Esophagus squamous epithelium (tissue), 5 donors: ENCODE measurements at regions not wholly inside any gene's neighbourhood (a gene's known extent, or its start where the extent isn't known, plus 50 kb on each side); places are given as distances from the start of the nearest gene placed in this dataset.

ENCODE experiments used
- DNase-seq: peaks from one replicate; lab custom pipeline; 2025; lab: John Stamatoyannopoulos, UW
- H3K27ac ChIP-seq, 4 donors: fragments of 200-600 bp; sonication (generic); one replicate each; pipeline ENCODE4 v1.5.1; 2016 to 2019; ENCODE audit warnings: mild to moderate bottlenecking in 1 of 4
- H3K27me3 ChIP-seq, 4 donors: fragments of 200-600 bp; sonication (generic); 1 replicate in 3 of 4; 2 replicates in 1 of 4; pipeline versions ENCODE4 v1.5.1 to v1.6.0; 2017 to 2021; ENCODE audit warnings: antibody characterized with exemption in 1 of 4
- H3K36me3 ChIP-seq, 3 donors: fragments of 200-600 bp; sonication (generic); one replicate each; pipeline ENCODE4 v1.5.1; 2016 to 2019
- H3K4me1 ChIP-seq, 3 donors: fragments of 200-600 bp; sonication (generic); one replicate each; pipeline ENCODE4 v1.5.1; 2017 to 2019
- H3K4me3 ChIP-seq, 4 donors: fragments of 200-600 bp; sonication (generic); 1 replicate in 3 of 4; 2 replicates in 1 of 4; pipeline ENCODE4 v1.5.1; 2016 to 2019; ENCODE audit warnings: mild to moderate bottlenecking in 2 of 4, moderate library complexity in 1 of 4
- H3K9me3 ChIP-seq, 3 donors: fragments of 200-600 bp; sonication (generic); one replicate each; pipeline ENCODE4 v1.5.1; 2016 to 2019
- CTCF ChIP-seq, 6 experiments: fragments of 450-650 bp in 4 of 6; fragments of 200-600 bp in 2 of 6; sonication (generic) in 2 of 6; IDR thresholded peaks; one replicate each; pipeline ENCODE4 v1.5.1; 2016 to 2019; ENCODE audit warnings: antibody characterized with exemption in 6 of 6, mild to moderate bottlenecking in 4 of 6, moderate library complexity in 4 of 6
- POLR2A ChIP-seq, 4 donors: fragments of 450-650 bp; IDR thresholded peaks; one replicate each; pipeline ENCODE4 v1.6.1; 2017; ENCODE audit warnings: antibody characterized with exemption in 4 of 4, mild to moderate bottlenecking in 4 of 4, moderate library complexity in 3 of 4
- WGBS, 2 donors: methylation state at CpG; one replicate each; pipeline ENCODE4 v1.1.5; 2018; 5-methylcytosine and 5-hydroxymethylcytosine counted together
- intact Hi-C: fragments of 100-400 bp; cut with DNase I; formaldehyde crosslinking; loops from one replicate; pipeline ENCODE4 v1.15.0; 2022
- donor health status: DM: yes; HTN: yes; CAD: no.

GRCh38 chr18:76678248-76678647 is 144.1 kb upstream of the ZNF236 start:
- 65 to 92% methylated on average over 2 to 3 of the region's 8 CpGs for WGBS, 2 donors
- DNase-seq: no peak
- TF ChIP-seq CTCF (IDR thresholded peaks at IDR 0.05) (no peak), POLR2A (IDR thresholded peaks at IDR 0.05) (no peak)
- intact Hi-C loops: no loop called here
- H3K36me3 ChIP-seq: no peaks in the 10 kb centered on the region
- no peaks in the 10 kb centered on the region for H3K9me3 ChIP-seq
- no peak overlapping the region for H3K27ac ChIP-seq
- peaks cover 0 to 2% (median 0%) of the 10 kb centered on the region in 4 donors for H3K27me3 ChIP-seq
- H3K4me1 ChIP-seq: no peaks in the 10 kb centered on the region
- no peak overlapping the region for H3K4me3 ChIP-seq

- 70 to 81% methylated on average over 6 of the region's 6 CpGs for WGBS, 2 donors
- no peaks in the 10 kb centered on the region for H3K4me1 ChIP-seq
- no peaks in the 10 kb centered on the region for H3K9me3 ChIP-seq
- intact Hi-C loops: no loop called here
- no peak overlapping the region for H3K27ac ChIP-seq
- no peak overlapping the region for H3K4me3 ChIP-seq
- peaks cover 0 to 2% (median 0%) of the 10 kb centered on the region in 4 donors for H3K27me3 ChIP-seq
- no peak for DNase-seq
- no peak for TF ChIP-seq CTCF (IDR thresholded peaks at IDR 0.05)
- no peak for TF ChIP-seq POLR2A (IDR thresholded peaks at IDR 0.05)
- H3K36me3 ChIP-seq: no peaks in the 10 kb centered on the region
These were observed 147.8 kb upstream of the ZNF236 start for GRCh38 chr18:76674596-76674995.

GRCh38 chr18:76673281-76674185 is 148.8 kb upstream of the ZNF236 start:
- Histone ChIP-seq H3K27ac (no peak overlapping the region), H3K9me3 (no peaks in the 10 kb centered on the region), H3K27me3 (peaks cover 0 to 2% (median 0%) of the 10 kb centered on the region in 4 donors), H3K4me1 (no peaks in the 10 kb centered on the region), H3K4me3 (no peak overlapping the region), H3K36me3 (no peaks in the 10 kb centered on the region)
- intact Hi-C loops: no loop called here
- DNase-seq: no peak
- TF ChIP-seq POLR2A (IDR thresholded peaks at IDR 0.05): no peak
- no peak for TF ChIP-seq CTCF (IDR thresholded peaks at IDR 0.05)
- 80 to 88% methylated on average over 18 to 20 of the region's 21 CpGs for WGBS, 2 donors

- no peak for TF ChIP-seq CTCF (IDR thresholded peaks at IDR 0.05)
- TF ChIP-seq POLR2A (IDR thresholded peaks at IDR 0.05): no peak
- no peaks in the 10 kb centered on the region for H3K4me1 ChIP-seq
- no peak overlapping the region for H3K27ac ChIP-seq
- no peak for DNase-seq
- no peaks in the 10 kb centered on the region for H3K36me3 ChIP-seq
- WGBS, 2 donors: 96 to 100% methylated on average over 3 of the region's 3 CpGs
- no peaks in the 10 kb centered on the region for H3K9me3 ChIP-seq
- peaks cover 0 to 2% (median 0%) of the 10 kb centered on the region in 4 donors for H3K27me3 ChIP-seq
- H3K4me3 ChIP-seq: no peak overlapping the region
- intact Hi-C loops: no loop called here
These were observed 149.7 kb upstream of the ZNF236 start for GRCh38 chr18:76672627-76673026.

GRCh38 chr18:76670564-76671288 is 151.6 kb upstream of the ZNF236 start:
- H3K27me3 ChIP-seq: peaks cover 0 to 2% (median 0%) of the 10 kb centered on the region in 4 donors

More at GRCh38 chr18:76670564-76671288, 151.6 kb upstream of the ZNF236 start:
- no peak for DNase-seq
- H3K4me1 ChIP-seq: no peaks in the 10 kb centered on the region
- no peak overlapping the region for H3K4me3 ChIP-seq
- intact Hi-C loops: no loop called here
- peak overlapping the region in 1 of 4 donors; percentile 26 for H3K27ac ChIP-seq
- 32 to 48% methylated on average over 12 of the region's 12 CpGs for WGBS, 2 donors
- H3K9me3 ChIP-seq: no peaks in the 10 kb centered on the region
- no peaks in the 10 kb centered on the region for H3K36me3 ChIP-seq
- no peak for TF ChIP-seq POLR2A (IDR thresholded peaks at IDR 0.05)
- TF ChIP-seq CTCF (IDR thresholded peaks at IDR 0.05): no peak
